ENCODE measurements at regions not wholly inside any gene's neighbourhood (a gene's known extent, or its start where the extent isn't known, plus 50 kb on each side); places are given as distances from the start of the nearest gene placed in this dataset.

- H3K4me1 ChIP-seq (ENCODE audit: control insufficient read depth in 2 of 3, insufficient read depth in 2 of 3, low read depth in 1 of 3, low read length in 3 of 3): no peaks in the 10 kb centered on the region
- intact Hi-C loops (cut with DNase I): no loop called here
- no peaks in the 10 kb centered on the region for H3K27me3 ChIP-seq (ENCODE audit: control insufficient read depth, insufficient read depth, low read length)
- H3K4me3 ChIP-seq (ENCODE audit: low read length in 3 of 3): no peak overlapping the region
- no peaks in the 10 kb centered on the region for H3K36me3 ChIP-seq (ENCODE audit: control insufficient read depth in 2 of 3, insufficient read depth in 3 of 3, low read length in 3 of 3)
- no peak for TF ChIP-seq CTCF (IDR thresholded peaks at IDR 0.05; ENCODE audit: borderline replicate concordance, extremely low read depth, insufficient read depth)
- DNase-seq (no peak), FAIRE-seq (no peak)
- H3K9ac ChIP-seq (ENCODE audit: low read length in 3 of 3): no peak overlapping the region
- H3K27ac ChIP-seq (ENCODE audit: low read depth in 2 of 2, low read length in 2 of 2): no peak overlapping the region
- H3K9me3 ChIP-seq (ENCODE audit: control insufficient read depth in 2 of 3, insufficient read depth in 1 of 3, low read length in 3 of 3): peaks cover 0 to 5% (median 3%) of the 10 kb centered on the region in 3 donors
Measured at GRCh38 chr4:25485104-25485503, 108.0 kb downstream of the ANAPC4 start.

DNA sequence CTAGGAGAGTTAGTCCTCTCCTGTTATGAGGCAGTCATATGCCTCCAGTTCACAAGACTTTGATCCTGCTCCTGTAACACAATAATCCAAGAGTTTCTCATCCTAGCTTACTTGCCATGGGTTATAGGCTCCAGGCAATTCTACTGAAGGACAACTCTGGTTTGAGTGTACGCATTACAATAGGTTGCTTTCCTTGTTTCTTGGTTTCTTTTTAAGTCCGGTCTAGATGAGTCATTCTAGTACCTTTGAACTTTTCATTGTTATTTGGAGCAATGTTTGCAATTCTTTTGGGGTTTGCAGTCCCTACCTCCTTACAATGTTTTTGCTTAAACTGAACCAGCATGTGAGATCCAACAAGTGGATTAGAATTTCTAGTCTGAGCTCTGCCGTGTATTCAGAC, 109.1 kb downstream of the ANAPC4 start:
- Histone ChIP-seq H3K9me3 (ENCODE audit: control insufficient read depth in 2 of 3, insufficient read depth in 1 of 3, low read length in 3 of 3) (peaks cover 0 to 5% (median 3%) of the 10 kb centered on the region in 3 donors), H3K36me3 (ENCODE audit: control insufficient read depth in 2 of 3, insufficient read depth in 3 of 3, low read length in 3 of 3) (no peaks in the 10 kb centered on the region), H3K4me3 (ENCODE audit: low read length in 3 of 3) (no peak overlapping the region), H3K27me3 (ENCODE audit: control insufficient read depth, insufficient read depth, low read length) (no peaks in the 10 kb centered on the region), H3K9ac (ENCODE audit: low read length in 3 of 3) (no peak overlapping the region), H3K27ac (ENCODE audit: low read depth in 2 of 2, low read length in 2 of 2) (no peak overlapping the region), H3K4me1 (ENCODE audit: control insufficient read depth in 2 of 3, insufficient read depth in 2 of 3, low read depth in 1 of 3, low read length in 3 of 3) (no peaks in the 10 kb centered on the region)
- no peak for FAIRE-seq
- intact Hi-C loops (cut with DNase I): no loop called here
- no peak for TF ChIP-seq CTCF (IDR thresholded peaks at IDR 0.05; ENCODE audit: borderline replicate concordance, extremely low read depth, insufficient read depth)
- DNase-seq: no peak

DNA sequence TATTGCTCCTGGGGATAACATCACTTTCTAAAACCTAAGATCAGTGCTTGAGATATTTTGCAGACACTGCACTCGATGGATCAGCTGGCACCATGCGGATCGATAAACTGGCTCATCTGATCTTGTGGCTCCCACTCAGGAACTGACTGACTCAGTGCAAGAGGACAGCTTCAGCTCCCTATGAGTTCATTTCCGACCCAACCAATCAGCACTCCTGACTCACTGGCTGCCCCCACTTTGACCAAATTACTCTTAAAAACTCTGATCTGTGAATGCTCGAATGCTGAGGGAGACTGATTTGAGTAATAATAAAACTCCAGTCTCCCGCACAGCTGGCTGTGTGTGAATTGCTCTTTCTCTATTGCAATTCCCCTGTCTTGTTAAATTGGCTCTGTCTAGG, 110.1 kb downstream of the ANAPC4 start:
- no peak for FAIRE-seq
- H3K27ac ChIP-seq (ENCODE audit: low read depth in 2 of 2, low read length in 2 of 2): no peak overlapping the region
- no peak overlapping the region for H3K4me3 ChIP-seq (ENCODE audit: low read length in 3 of 3)
- no peaks in the 10 kb centered on the region for H3K36me3 ChIP-seq (ENCODE audit: control insufficient read depth in 2 of 3, insufficient read depth in 3 of 3, low read length in 3 of 3)
- no peaks in the 10 kb centered on the region for H3K27me3 ChIP-seq (ENCODE audit: control insufficient read depth, insufficient read depth, low read length)
- no peak for DNase-seq
- TF ChIP-seq CTCF (IDR thresholded peaks at IDR 0.05; ENCODE audit: borderline replicate concordance, extremely low read depth, insufficient read depth): no peak
- intact Hi-C loops (cut with DNase I): no loop called here
- no peaks in the 10 kb centered on the region for H3K4me1 ChIP-seq (ENCODE audit: control insufficient read depth in 2 of 3, insufficient read depth in 2 of 3, low read depth in 1 of 3, low read length in 3 of 3)
- H3K9ac ChIP-seq (ENCODE audit: low read length in 3 of 3): no peak overlapping the region
- peaks cover 0 to 5% (median 3%) of the 10 kb centered on the region in 3 donors for H3K9me3 ChIP-seq (ENCODE audit: control insufficient read depth in 2 of 3, insufficient read depth in 1 of 3, low read length in 3 of 3)

- Histone ChIP-seq H3K36me3 (ENCODE audit: control insufficient read depth in 2 of 3, insufficient read depth in 3 of 3, low read length in 3 of 3) (no peaks in the 10 kb centered on the region), H3K9ac (ENCODE audit: low read length in 3 of 3) (no peak overlapping the region), H3K4me1 (ENCODE audit: control insufficient read depth in 2 of 3, insufficient read depth in 2 of 3, low read depth in 1 of 3, low read length in 3 of 3) (no peaks in the 10 kb centered on the region), H3K4me3 (ENCODE audit: low read length in 3 of 3) (no peak overlapping the region), H3K9me3 (ENCODE audit: control insufficient read depth in 2 of 3, insufficient read depth in 1 of 3, low read length in 3 of 3) (peaks cover 0 to 5% (median 3%) of the 10 kb centered on the region in 3 donors), H3K27me3 (ENCODE audit: control insufficient read depth, insufficient read depth, low read length) (no peaks in the 10 kb centered on the region), H3K27ac (ENCODE audit: low read depth in 2 of 2, low read length in 2 of 2) (no peak overlapping the region)
- DNase-seq (no peak), FAIRE-seq (no peak)
- no peak for TF ChIP-seq CTCF (IDR thresholded peaks at IDR 0.05; ENCODE audit: borderline replicate concordance, extremely low read depth, insufficient read depth)
- intact Hi-C loops (cut with DNase I): no loop called here
Measured at GRCh38 chr4:25489253-25489797, 112.3 kb downstream of the ANAPC4 start.
